H1 (cell line): ENCODE measurements at regions not wholly inside any gene's neighbourhood (a gene's known extent, or its start where the extent isn't known, plus 50 kb on each side); places are given as distances from the start of the nearest gene placed in this dataset.

Experiments
- CBX8 ChIP-seq: fragments of 300-800, 300-1000 bp; sonication (generic); IDR thresholded peaks from 2 replicates; pipeline ENCODE4 v1.7.1; 2016; ENCODE audit warnings: low read depth, low read length, borderline replicate concordance
- PHF8 ChIP-seq: fragments of 200-600 bp; sonication (generic); conservative IDR thresholded peaks from 2 replicates; pipeline ENCODE4 v1.7.1; 2012; ENCODE audit warnings: low read depth, mild to moderate bottlenecking, inconsistent platforms, low read length, moderate library complexity
- TF ChIP-seq, protein P1 (sequence below): fragments of 300-600 bp; sonication (generic); IDR thresholded peaks from 2 replicates; pipeline ENCODE4 v1.7.1; 2012; ENCODE audit warnings: low read length, moderate library complexity, mild to moderate bottlenecking, inconsistent platforms; ENCODE audit not compliant: insufficient replicate concordance

DNA sequence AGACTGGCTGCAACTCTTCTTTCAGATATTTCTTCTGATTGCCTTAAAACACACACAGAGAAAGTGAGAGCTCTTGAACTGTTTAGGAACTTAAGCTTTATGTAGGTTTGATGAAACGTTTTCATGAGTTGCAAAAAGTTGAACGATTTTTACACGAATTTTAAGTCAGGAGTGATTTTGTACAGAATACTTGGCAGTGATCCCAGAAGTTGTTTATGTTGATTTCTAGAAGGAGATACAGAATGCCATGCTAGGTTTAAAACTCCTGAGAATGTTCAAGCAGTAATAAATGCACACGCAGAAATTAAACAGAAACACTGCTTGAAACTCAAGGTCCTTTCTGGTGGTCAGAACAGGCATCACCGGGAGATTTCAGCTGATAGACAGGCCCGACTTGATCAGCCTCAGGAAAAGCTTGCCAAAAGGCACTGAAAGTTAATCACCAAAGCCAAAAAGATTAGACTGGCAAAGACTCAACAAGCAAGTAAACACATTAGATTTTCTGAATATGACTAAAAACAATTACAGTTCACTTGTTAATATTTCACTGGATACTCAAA is 123.1 kb downstream of the SOCS6 start (continued):
- TF ChIP-seq, protein P1, sequence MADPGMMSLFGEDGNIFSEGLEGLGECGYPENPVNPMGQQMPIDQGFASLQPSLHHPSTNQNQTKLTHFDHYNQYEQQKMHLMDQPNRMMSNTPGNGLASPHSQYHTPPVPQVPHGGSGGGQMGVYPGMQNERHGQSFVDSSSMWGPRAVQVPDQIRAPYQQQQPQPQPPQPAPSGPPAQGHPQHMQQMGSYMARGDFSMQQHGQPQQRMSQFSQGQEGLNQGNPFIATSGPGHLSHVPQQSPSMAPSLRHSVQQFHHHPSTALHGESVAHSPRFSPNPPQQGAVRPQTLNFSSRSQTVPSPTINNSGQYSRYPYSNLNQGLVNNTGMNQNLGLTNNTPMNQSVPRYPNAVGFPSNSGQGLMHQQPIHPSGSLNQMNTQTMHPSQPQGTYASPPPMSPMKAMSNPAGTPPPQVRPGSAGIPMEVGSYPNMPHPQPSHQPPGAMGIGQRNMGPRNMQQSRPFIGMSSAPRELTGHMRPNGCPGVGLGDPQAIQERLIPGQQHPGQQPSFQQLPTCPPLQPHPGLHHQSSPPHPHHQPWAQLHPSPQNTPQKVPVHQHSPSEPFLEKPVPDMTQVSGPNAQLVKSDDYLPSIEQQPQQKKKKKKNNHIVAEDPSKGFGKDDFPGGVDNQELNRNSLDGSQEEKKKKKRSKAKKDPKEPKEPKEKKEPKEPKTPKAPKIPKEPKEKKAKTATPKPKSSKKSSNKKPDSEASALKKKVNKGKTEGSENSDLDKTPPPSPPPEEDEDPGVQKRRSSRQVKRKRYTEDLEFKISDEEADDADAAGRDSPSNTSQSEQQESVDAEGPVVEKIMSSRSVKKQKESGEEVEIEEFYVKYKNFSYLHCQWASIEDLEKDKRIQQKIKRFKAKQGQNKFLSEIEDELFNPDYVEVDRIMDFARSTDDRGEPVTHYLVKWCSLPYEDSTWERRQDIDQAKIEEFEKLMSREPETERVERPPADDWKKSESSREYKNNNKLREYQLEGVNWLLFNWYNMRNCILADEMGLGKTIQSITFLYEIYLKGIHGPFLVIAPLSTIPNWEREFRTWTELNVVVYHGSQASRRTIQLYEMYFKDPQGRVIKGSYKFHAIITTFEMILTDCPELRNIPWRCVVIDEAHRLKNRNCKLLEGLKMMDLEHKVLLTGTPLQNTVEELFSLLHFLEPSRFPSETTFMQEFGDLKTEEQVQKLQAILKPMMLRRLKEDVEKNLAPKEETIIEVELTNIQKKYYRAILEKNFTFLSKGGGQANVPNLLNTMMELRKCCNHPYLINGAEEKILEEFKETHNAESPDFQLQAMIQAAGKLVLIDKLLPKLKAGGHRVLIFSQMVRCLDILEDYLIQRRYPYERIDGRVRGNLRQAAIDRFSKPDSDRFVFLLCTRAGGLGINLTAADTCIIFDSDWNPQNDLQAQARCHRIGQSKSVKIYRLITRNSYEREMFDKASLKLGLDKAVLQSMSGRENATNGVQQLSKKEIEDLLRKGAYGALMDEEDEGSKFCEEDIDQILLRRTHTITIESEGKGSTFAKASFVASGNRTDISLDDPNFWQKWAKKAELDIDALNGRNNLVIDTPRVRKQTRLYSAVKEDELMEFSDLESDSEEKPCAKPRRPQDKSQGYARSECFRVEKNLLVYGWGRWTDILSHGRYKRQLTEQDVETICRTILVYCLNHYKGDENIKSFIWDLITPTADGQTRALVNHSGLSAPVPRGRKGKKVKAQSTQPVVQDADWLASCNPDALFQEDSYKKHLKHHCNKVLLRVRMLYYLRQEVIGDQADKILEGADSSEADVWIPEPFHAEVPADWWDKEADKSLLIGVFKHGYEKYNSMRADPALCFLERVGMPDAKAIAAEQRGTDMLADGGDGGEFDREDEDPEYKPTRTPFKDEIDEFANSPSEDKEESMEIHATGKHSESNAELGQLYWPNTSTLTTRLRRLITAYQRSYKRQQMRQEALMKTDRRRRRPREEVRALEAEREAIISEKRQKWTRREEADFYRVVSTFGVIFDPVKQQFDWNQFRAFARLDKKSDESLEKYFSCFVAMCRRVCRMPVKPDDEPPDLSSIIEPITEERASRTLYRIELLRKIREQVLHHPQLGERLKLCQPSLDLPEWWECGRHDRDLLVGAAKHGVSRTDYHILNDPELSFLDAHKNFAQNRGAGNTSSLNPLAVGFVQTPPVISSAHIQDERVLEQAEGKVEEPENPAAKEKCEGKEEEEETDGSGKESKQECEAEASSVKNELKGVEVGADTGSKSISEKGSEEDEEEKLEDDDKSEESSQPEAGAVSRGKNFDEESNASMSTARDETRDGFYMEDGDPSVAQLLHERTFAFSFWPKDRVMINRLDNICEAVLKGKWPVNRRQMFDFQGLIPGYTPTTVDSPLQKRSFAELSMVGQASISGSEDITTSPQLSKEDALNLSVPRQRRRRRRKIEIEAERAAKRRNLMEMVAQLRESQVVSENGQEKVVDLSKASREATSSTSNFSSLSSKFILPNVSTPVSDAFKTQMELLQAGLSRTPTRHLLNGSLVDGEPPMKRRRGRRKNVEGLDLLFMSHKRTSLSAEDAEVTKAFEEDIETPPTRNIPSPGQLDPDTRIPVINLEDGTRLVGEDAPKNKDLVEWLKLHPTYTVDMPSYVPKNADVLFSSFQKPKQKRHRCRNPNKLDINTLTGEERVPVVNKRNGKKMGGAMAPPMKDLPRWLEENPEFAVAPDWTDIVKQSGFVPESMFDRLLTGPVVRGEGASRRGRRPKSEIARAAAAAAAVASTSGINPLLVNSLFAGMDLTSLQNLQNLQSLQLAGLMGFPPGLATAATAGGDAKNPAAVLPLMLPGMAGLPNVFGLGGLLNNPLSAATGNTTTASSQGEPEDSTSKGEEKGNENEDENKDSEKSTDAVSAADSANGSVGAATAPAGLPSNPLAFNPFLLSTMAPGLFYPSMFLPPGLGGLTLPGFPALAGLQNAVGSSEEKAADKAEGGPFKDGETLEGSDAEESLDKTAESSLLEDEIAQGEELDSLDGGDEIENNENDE: no peak
- TF ChIP-seq CBX8 (no peak), PHF8 (no peak)
